GM23248 (cell line): ENCODE measurements at regions not wholly inside any gene's neighbourhood (a gene's known extent, or its start where the extent isn't known, plus 50 kb on each side); places are given as distances from the start of the nearest gene placed in this dataset.

Experiments used
- EZH2 ChIP-seq: fragments of 200-600 bp; sonication (generic); IDR thresholded peaks from 2 replicates; pipeline ENCODE4 v1.6.1; 2018; ENCODE audit warnings: antibody characterized with exemption, mild to moderate bottlenecking; ENCODE audit not compliant: insufficient read depth, poor library complexity, severe bottlenecking
- EZH2phosphoT487 ChIP-seq: fragments of 200-600 bp; sonication (generic); IDR thresholded peaks from 2 replicates; pipeline ENCODE4 v1.6.1; 2018; ENCODE audit warnings: antibody characterized with exemption, moderate library complexity, mild to moderate bottlenecking, low read depth; ENCODE audit not compliant: insufficient read depth

DNA sequence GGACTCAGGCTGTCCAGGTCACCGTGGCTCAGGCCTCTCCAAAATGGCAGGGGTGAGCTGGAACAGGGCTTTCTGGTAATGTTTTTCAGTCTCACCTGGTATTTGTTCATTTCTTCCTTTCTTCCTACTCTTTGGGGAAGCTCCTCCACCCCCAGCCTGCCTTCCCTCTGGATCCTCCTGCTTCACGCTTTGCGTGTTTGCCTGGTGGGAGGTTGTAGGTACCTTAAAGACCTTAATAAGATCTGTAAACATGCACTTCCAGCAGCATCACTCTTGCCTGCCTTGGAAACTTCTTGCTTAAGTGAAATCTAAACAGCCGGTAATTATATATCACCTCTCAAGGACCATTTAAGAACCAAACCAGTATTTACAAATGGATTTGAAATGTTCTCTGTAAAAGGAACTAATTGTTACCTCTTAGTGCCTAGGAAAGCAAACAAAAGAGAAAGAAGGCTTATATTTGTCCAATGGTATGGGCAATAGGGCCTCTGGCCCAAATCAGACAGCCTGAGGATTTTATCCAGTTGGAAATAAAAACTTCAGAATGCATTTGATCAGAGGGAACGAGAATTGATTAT is 339.9 kb downstream of the CCSER2 start:
- no peak for TF ChIP-seq EZH2
- no peak for TF ChIP-seq EZH2phosphoT487
